ENCODE measurements at regions not wholly inside any gene's neighbourhood (a gene's known extent, or its start where the extent isn't known, plus 50 kb on each side); places are given as distances from the start of the nearest gene placed in this dataset.
"Not testable (repeated sequence)": the region's sequence is repeated elsewhere in the genome, so short reads cannot be mapped to it uniquely, and the experiment has no call there.

DNA sequence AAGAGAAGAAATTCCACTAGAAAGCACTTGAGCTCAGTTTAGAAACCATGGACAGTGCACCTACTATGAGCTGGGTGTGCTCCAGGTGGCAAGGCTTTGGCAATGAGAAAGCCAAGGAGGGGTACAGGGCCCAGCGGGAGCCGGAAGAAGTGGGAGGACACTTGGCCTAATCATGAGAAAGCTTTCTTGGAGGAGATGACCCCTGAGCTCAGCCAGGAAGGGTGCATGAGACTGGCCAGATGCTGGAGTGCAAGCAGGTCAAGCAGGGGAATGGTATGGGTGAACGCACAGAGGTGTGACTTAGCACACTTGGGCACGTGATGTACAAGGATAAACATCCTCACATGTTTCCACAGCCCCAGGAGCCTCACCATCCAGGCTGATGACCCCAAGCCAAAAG is 97.2 kb upstream of the GLI2 start:
- no peak for DNase-seq

DNA sequence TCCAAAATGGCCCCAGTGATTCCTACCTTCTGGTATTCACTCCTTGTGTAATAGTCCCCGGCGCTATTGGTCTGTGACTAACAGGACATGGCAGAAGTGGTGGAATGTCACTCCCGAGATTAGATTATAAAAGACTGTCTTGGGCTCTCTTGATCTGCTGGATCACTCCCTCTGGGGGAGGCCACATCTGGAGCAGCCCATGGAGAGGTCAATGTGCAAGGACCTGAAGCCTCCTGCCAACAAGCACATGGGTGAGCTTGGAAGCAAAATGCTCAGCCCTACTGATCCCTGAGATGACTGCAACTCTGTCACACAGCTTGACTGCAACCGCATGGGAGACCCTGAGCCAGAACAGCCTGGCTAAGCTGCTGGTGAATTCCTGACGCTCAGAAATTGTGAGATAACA is 94.3 kb upstream of the GLI2 start:
- no peak for DNase-seq

DNA sequence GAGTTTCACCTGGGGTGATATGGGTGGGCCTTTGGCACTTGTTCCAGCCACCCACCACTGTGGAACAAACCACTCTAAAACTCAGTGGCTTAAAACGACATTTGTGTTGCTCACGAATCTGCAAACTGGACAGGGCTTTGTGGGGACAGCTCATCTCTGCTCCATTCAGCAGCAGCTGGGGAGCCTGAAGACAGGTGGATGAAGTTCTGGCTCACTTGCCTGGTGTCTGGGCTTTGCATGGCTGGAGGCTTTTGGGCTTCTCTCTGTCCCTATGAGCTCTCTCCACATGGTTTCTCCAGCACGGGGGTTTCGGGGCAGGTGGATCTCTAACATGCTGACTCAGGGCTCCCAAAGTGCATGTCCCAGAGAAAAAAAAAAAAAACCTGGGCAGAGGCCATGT is 93.0 kb upstream of the GLI2 start:
- DNase-seq, result no peak

DNA sequence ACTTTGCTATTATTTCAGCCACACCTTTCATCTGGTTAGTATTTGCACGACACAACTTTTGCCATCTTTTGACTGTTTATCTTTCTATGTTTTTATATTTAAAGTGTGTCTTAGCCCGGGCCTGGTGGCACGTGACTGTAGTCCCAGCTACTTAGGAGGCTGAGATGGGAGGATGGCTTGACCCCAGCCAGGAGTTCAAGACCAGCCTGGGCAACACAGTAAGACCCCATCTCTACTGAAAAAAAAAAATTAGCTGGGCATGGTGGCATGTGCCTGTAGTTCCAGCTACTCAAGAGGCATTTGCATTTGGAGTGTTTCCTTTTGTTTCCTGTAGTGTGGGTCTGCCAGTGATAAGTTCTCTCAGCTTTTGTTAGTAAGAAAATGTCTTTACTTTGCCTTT is 88.7 kb upstream of the GLI2 start:
- no peak for DNase-seq

DNA sequence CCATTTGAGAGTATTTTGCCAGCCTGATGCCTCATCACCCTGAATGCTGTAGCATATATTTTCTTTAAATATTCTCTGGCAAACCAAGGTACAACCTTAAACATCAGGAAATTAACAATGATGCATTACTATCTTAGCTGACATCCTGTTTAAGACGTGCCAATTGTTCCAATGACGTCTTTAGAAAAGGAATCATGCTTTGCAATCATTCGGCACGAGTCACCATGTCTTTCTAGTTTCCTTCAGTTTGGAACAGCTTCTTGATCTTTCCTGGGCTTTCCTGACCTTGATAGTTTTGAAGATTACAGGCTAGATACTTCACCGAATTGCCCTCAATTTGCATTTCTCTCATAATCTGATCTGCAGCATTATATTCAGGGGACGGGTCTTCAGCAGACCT is 88.2 kb upstream of the GLI2 start:
- no peak for DNase-seq

DNA sequence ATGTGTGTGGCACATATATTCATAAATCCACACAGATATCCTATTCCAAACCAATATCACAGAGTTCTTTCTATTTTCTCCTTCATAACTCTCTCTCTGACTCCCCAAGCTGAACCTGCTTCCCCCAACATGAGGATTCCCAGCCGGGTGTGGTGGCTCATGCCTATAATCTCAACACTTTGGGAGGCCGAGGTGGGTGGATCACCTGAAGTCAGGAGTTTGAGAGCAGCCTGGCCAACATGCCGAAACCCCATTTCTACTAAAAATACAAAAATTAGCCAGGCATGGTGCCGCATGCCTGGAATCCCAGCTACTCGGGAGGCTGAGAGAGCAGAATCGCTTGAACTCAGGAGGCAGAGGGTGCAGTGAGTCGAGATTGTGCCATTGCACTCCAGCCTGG is 86.3 kb upstream of the GLI2 start:
- DNase-seq, result not testable (repeated sequence)

DNA sequence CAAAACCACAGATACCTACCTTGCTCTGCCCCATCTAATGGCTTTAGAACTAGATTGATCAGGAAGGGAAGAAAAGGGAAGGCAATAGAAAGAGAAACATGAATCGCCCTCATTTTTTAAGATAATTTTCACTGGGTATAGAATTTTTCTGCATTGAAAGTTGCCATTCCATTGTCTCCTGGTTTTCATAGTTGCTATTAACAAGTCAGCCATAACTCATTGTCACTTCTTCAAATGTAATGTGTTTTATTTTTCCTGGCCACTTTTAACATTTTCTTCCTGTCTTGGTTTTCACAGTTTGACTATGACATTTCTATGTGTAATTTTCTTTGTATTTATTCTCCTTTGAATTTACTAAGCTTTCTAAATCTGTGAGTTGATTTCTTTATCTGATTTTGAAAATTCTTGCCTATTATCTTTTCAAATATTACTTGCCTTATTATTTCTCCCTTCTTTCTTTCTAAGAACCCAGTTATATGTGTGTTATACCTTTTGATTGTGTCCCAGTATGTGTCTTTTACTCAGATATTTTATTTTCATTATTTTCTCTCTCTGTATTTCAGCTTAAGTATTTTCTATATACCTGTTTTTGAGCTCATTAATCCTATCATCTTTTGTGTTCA is 85.5 kb upstream of the GLI2 start:
- no peak for DNase-seq

DNA sequence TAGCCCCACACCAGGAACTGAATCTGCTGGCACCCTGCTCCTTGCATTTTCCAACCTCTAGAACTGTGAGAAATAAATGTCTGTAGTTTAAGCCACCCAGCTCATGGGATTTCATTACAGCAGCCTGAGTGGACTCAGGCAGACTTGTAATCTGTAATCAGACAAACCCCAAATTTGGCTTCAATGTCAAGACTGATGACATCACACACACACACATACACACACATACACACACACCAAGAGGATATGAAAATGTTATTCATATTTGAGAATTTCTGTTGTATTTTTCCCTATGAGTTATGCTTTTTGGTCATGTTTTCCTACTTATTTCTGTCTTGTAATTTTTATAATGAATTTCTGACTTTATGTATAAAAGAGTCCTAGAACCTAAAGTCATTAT is 83.8 kb upstream of the GLI2 start:
- DNase-seq, result no peak

DNA sequence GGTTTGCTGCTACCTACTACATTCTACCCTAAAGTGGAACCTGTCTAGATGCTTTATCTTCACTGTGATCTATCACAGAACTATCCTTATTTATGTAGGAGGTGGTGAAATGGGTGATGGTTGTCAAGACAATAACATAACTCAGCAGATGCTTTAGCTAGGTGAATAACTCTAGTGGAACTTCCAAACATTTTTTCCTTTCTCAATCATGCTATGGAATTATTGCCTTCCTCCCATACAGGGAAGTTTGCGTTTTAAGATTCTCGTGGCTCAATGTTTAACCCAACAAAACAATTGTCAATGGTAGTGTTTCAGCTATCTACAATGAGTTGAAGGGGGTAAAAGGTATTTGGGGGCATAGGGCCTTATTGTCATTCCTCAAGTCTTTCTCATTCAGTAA is 82.6 kb upstream of the GLI2 start:
- DNase-seq, result no peak

DNA sequence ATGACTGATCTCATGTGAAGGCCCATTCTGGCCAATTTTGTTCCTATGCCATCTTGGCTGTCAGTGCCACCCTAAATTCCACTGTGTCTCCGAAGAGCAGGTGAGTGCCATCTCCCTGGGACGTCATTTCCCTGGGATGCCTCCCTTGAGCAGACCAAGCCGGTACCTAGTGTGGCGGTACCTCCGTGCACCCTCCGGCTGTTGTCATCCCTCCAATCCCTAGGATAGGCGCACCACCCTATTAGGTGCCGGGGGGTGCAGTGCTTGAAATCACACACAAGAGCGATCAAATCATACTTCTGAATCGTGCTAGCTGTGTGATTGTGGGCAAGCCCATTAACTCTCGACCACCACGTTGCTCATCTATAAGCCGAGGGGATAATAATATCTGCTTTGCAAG is 81.8 kb upstream of the GLI2 start:
- DNase-seq, result no peak

DNA sequence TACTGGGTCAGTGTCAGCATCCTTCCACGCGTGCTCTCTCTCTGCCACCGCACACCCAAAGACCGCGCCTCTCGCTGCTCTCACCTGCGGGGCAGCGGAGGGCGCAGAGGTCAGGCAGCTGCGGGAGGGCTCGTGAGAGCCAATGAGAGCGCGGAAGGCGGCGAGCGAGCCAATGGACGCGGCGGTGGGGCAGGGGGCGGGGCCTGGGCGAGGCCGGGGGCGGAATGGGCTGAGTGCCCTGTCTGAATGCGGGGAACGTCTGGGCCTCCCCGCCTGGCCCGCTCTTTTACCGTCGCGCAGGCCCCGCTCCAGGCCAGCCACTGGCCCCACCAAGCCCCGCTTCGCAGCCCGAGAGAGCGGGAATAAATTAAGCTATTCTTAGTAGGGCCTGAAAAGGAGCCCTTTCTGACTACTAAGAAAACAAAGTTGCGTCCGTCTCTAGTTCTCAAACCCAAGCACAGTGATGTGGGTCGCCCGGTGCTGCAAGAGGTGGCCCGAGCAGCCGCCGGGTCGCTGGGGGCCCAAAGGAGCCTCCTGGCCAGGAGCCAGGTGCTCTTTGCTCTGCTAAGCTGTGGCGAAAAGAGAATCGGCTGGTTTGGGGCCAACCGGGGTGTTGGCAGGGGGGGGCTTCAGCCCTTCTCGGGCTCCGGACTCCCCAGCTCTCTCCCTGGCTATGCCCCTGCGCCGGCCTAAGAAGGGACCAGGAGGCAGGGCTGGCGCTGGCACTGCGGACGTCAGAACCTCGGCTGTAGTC is 81.1 kb upstream of the GLI2 start:
- DNase-seq, result no peak

DNA sequence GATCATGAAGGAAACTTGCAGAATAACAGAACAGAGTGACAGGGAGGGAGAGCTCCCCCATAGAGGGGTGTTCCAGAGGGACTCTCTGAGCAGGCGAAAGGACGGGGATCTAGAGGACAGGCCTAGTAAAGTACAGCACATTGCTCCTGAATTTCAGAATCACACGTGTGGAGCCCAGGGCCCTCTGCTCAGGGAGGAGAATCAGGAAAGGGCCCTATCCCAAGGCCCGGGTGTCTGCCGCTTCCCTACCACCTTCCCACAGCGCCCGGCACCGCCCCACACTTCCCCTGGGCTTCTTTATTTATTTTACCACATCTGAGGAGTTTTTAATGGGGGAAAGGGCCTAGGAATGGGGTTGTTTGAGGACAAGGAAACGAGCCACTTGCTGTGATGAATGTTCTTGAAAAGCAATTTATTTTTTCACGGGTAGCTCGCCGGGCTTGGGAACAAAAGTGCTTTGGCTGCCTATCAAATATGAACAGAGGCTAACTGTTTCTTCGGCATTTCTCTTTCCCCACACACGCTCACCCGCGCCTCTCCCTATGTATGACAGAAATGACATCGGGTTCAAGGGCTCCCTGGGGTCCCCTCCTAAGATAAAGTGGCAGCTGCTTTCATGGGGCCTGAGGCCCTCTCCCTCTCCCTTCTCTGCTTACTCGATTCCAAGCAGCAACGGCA is 79.3 kb upstream of the GLI2 start:
- DNase-seq, result no peak

DNA sequence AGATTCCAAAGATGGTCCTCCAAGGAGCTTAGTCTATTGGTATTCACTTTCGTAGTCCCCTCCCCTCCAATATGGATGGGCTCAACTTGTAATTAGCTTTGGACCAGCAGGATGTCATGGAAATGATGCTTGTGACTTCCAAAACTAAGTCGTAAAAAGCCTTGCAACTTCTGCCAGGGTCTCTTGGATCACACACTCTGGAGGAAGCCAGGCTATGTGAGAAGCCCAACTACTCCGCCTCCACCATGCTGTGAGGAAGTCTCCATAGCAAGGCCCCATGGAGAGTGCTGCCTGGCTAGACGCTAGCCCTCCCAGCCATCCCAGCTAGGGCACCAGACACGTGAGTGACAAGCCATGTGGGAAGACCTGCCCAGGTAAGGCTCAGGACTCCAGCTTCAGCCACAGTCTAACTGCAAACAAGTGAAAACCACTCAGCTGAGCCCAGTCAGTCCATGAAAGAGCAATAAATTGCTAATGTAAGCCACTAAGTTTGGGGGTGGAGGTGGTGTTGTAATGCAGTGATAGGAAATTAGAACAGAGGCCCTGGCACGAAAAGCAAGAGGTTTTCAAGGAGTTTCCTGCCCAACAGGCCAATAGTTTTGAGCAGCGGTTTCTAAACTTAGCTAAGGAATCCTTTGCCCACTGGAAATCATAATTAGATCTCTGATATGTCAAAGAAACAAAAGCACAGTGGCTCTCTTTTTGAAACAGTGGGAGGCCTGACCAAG is 77.5 kb upstream of the GLI2 start:
- DNase-seq, result no peak

DNA sequence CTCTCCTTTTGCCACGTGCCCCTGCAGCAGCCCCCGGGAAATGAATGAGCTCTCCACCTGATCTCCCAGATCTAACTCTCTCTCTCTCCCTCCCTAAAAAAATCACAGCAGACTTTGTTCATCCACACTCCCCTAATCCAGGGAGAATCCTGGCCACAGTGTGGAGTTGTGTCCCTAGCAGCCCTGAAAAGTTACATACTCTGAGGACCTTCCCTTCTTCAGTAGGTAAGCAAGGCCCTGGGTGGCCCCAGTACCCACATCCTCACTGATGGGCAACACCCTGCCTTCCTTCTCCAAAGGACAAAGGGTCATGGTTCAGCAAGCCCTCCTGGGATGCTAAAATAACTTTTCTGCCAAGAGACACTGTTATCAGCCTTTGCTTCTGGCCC is 76.9 kb upstream of the GLI2 start:
- DNase-seq, result no peak

DNA sequence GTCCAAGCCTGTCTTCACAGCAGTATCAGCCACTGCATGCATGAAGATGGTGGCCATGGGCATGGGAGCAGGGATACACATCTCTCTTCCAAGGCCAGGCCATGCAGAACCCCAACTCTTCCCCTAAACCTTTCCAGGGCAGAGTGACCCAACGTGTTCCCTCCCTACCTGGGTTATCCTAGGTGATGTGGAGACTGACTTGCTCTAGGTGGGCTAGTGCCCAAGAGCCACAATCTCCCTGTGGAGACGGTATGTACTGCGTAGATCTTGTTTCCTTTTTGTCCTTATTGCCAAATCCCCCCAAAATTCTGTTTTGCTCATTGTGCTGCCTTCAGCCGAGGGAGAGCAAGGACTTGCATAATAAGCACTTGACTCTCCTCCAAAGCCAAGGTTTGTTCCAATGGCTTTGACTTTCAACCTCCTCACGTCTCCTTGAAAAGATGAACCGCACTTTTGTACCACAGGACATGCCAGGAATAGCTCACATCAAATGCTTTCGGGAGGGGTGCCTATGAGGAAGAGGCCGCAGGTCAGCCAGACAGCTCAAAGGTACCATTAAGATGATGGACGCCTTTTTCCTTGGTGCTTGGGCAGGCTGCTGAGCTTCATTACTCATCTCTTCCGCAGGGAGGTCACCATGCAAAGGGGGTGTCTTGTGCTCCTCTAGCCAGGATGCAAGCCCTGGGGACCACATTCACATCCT is 76.2 kb upstream of the GLI2 start:
- DNase-seq, result no peak

DNA sequence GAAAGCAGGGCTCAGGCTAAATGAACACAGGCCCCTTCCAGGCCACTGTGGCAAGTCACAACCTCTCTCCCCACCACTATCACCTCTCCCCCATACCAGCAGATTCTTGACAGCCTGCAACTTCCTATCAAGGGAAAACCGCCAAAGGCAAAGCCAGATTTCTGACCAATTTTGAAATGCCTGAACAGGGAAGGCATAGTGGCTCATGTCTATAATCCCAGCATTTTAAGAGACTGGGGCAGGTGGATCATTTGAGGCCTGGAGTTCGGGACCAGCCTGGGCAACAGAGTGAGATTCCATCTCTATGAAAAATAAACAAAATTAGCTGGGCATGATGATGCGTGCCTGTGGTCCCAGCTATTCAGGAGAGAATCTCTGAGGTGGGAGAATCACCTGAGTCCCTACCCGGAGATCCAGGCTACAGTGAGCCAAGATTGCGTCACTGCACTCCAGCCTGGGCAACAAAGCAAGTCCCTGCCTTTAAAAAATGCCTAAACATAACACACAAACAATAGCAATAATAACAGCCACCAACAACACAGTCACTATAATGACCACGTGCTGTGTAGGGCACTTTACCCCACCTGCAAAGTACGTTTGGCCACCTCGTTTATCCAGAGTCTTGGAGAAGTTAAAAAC is 75.5 kb upstream of the GLI2 start:
- no peak for DNase-seq

DNA sequence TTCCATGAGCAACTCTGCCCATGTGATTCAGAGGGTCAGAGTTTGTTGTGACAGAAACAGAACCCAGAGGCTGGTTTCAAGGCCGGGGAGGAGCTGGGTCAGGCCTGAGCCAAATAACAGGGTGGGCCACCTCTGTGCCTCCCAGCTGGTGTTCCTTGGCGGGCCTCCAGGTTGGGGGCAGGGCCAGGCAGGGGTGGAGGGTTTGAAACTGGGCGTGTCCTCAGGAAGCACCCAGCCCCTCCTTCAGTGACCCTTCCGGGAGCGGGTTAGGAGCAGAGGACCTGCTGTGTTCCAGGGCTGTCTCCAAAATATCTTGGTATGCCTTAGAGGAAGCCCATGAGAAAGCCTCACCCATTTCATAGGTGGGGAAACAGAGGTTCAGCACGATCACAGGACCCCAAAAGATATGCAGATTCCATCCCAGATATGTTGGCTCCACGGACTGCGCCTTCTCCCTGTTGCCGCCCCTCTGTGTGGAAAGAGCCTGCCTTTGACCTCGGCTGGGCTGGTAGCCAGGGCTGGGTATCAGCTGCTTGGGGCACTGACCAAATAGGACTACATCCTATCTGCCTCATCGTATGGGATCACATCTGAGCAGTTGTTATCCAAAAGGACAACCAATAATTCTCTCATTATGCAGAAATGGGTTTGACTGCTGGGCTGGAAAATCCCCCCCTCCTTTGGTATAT is 74.8 kb upstream of the GLI2 start:
- no peak for DNase-seq

DNA sequence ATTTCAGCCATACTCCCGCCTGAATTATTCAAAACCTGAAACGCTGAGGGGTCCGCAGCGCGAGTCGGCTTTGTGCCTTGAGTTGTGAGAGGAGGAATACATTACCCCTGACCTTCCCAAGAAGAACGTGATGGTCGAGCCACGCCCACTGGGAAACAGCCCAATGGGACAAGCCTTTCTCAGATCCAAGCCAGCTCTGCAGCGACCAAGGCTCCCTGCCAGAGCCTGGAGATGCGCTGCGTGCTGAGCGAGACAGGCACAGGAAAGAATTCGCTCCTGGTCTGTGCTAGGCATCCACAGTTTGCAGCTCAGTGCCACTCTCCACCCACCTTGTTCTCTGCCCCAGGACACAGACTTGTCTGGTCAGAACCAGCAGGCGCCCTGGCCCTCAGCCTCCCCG is 74.1 kb upstream of the GLI2 start:
- no peak for DNase-seq

DNA sequence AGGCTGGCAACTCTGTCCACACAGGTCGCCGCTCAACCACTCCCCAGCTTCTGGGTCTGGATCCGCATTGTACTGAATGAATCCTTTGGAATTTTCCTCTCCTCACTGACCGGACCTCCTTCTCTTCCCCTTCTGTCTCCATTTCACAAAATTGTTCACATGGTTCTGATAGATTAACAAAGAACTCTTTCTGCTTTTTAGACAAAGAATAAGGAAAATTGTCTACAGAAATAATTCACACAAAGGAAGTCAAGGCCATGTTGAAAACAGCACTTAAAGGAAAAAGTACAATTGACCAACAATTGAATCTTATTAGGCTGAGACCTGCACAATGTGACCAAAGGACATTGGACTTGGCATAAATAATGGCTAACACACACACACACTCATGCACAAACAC is 73.6 kb upstream of the GLI2 start:
- no peak for DNase-seq

DNA sequence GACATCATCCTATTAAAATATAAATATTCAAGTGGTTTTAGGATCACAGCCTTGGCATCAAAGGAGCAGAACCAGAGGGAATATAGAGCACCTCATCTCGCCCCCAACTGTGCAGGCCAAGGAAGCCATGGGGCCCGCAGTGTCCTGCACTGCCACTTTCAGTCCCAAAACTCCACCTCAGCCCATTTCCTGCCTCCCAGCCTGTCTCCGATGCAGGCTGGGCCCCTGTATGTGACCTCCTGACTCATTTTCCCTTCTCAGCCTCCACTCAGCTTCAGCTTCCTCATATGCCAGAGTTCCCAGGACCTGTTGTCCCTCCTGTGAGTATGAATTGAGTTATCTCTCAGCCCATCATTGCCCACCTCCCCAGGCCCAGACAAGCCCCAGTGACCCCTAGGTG is 72.9 kb upstream of the GLI2 start:
- DNase-seq, result no peak

DNA sequence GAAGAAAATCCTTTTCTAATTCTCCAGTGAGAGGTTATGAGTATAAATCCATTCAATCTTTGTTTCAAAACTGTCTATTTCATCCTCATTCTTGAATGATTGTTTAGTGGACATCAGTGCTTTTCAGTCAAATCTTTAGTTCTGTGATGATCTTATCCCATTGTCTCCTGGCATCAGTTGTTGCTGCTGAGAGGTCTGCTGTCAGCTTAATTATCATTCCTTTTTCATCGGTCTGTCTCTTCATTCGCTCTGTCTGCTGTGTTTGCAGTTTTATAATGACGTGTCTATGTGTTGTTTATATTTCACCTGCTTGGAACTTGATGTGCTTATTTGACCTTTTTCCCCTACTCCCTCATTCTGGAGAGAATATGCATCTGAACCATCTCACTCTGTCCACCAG is 69.2 kb upstream of the GLI2 start:
- DNase-seq, result no peak

DNA sequence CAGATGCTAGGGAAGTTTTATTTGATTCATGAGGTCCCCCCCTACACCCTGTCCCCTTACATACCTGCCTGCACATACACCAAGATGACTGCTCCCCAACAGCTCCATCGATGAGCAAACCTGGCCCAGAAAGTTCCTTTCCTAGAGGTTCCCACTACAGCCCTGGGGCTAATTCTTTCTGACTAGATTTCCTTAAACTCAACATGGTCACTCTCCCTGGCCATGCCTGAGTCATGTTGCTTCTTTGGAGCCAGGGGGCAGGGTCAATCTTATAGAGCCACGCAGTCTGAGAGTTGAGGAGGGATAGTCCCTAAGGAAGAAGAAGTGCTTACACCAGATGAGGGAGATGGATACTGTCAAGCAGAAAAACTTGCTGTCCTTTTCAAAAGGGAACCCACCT is 67.7 kb upstream of the GLI2 start:
- no peak for DNase-seq

Measured in NCI-H510A (cell line).